Natural killer cell (primary cell): ENCODE measurements at regions not wholly inside any gene's neighbourhood (a gene's known extent, or its start where the extent isn't known, plus 50 kb on each side); places are given as distances from the start of the nearest gene placed in this dataset.

Experiments
- ATAC-seq, 3 donors: fragments of 150-1000 bp in 2 of 3; fragments of 200-7000 bp in 1 of 3; cut with Tn5 transposase; 1 replicate in 1 of 3; 2 replicates in 2 of 3; pipeline ENCODE4 v1.10.0; 2021; ENCODE audit warnings: mild to moderate bottlenecking in 2 of 3, moderate library complexity in 2 of 3
- DNase-seq, 2 donors: peaks; one replicate each; pipeline versions ENCODE4 v3.0.0 to v3.0.0-alpha.2; 2013 to 2021; ENCODE audit warnings: mixed read lengths in 1 of 2
- H3K27ac ChIP-seq: one replicate; pipeline ENCODE4 v1.5.1; 2013; ENCODE audit warnings: mild to moderate bottlenecking, low read length
- H3K27me3 ChIP-seq: one replicate; pipeline ENCODE4 v1.6.1; 2013; ENCODE audit warnings: low read length; ENCODE audit not compliant: control insufficient read depth, insufficient read depth
- H3K36me3 ChIP-seq: one replicate; pipeline ENCODE4 v1.6.1; 2013; ENCODE audit warnings: low read length; ENCODE audit not compliant: control insufficient read depth, insufficient read depth
- H3K4me1 ChIP-seq: one replicate; pipeline ENCODE4 v1.6.1; 2013; ENCODE audit warnings: low read length; ENCODE audit not compliant: control insufficient read depth, insufficient read depth
- H3K4me3 ChIP-seq: one replicate; pipeline ENCODE4 v1.5.1; 2013; ENCODE audit warnings: low read length
- H3K9me3 ChIP-seq: one replicate; pipeline ENCODE4 v1.6.1; 2013; ENCODE audit warnings: low read length; ENCODE audit not compliant: control insufficient read depth, insufficient read depth
- H3K27ac Mint-ChIP-seq, 2 donors: one replicate each; pipeline ENCODE4 v1.8.0; 2022; ENCODE audit warnings: mild to moderate bottlenecking in 2 of 2, mixed read lengths in 2 of 2, moderate library complexity in 1 of 2
- H3K27me3 Mint-ChIP-seq, 2 donors: one replicate each; pipeline ENCODE4 v1.8.0; 2022; ENCODE audit warnings: low read depth in 2 of 2, mixed read lengths in 2 of 2
- H3K36me3 Mint-ChIP-seq: one replicate; pipeline ENCODE4 v1.8.0; 2022; ENCODE audit warnings: mixed read lengths
- H3K4me1 Mint-ChIP-seq, 2 donors: one replicate each; pipeline ENCODE4 v1.8.0; 2022; ENCODE audit warnings: mixed read lengths in 2 of 2
- H3K4me3 Mint-ChIP-seq: one replicate; pipeline ENCODE4 v1.8.0; 2022; ENCODE audit warnings: mild to moderate bottlenecking, moderate library complexity, mixed read lengths
- H3K9me3 Mint-ChIP-seq, 2 donors: one replicate each; pipeline ENCODE4 v1.8.0; 2022; ENCODE audit warnings: mixed read lengths in 2 of 2
- WGBS: methylation state at CpG from one replicate; pipeline ENCODE4 v1.1.7; 2013; ENCODE audit warnings: missing lambda C conversion rate; ENCODE audit not compliant: insufficient coverage; 5-methylcytosine and 5-hydroxymethylcytosine counted together
- intact Hi-C: fragments of 100-400 bp; cut with micrococcal nuclease; formaldehyde crosslinking; loops from one replicate; pipeline ENCODE4 v1.14.2; 2022
- TF ChIP-seq, protein P1 (sequence below): fragments of 200-600 bp; IDR thresholded peaks from one replicate; pipeline ENCODE4 v1.8.0; 2022; ENCODE audit warnings: antibody characterized with exemption

DNA sequence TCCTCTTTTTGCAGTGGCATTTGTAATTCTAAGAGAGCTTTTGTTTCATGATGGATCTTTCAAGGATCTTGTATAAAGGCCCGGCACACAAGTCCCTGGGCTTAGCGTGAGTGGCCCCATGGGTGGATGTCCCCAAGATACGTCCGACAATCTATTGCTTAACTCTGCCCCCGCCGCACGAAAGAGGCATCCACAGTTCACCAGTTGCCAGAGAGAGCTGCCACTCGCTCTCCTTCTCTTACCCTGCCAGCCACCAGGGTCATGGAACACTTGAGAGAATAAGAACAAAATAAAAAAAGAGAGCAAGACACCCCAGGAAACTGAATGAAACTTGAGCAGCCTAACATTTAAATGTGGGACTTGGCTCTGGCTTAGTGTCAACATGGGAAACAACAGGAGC, 92.3 kb downstream of the CTAGE1 start:
- DNase-seq (no peak), ATAC-seq (no peak)
- TF ChIP-seq, protein P1, sequence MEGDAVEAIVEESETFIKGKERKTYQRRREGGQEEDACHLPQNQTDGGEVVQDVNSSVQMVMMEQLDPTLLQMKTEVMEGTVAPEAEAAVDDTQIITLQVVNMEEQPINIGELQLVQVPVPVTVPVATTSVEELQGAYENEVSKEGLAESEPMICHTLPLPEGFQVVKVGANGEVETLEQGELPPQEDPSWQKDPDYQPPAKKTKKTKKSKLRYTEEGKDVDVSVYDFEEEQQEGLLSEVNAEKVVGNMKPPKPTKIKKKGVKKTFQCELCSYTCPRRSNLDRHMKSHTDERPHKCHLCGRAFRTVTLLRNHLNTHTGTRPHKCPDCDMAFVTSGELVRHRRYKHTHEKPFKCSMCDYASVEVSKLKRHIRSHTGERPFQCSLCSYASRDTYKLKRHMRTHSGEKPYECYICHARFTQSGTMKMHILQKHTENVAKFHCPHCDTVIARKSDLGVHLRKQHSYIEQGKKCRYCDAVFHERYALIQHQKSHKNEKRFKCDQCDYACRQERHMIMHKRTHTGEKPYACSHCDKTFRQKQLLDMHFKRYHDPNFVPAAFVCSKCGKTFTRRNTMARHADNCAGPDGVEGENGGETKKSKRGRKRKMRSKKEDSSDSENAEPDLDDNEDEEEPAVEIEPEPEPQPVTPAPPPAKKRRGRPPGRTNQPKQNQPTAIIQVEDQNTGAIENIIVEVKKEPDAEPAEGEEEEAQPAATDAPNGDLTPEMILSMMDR, result no peak
- H3K27ac ChIP-seq, result no peak overlapping the region
- H3K4me1 ChIP-seq, result peaks cover 16% of the 10 kb centered on the region
- no peaks in the 10 kb centered on the region for H3K36me3 ChIP-seq
- peak overlapping the region in 1 of 2 donors; percentile 94 for H3K27ac Mint-ChIP-seq
- H3K4me3 Mint-ChIP-seq, result no peak overlapping the region
- intact Hi-C loops, result no loop called here
- H3K27me3 ChIP-seq, result no peaks in the 10 kb centered on the region
- H3K4me3 ChIP-seq, result no peak overlapping the region
- peaks cover 0 to 2% of the 10 kb centered on the region in 2 donors for H3K9me3 Mint-ChIP-seq
- 98% methylated on average over 8 of the region's 8 CpGs for WGBS
- no peaks in the 10 kb centered on the region for H3K9me3 ChIP-seq
- no peaks in the 10 kb centered on the region for H3K36me3 Mint-ChIP-seq
- H3K4me1 Mint-ChIP-seq, result peaks cover 5 to 28% of the 10 kb centered on the region in 2 donors
- H3K27me3 Mint-ChIP-seq, result no peaks in the 10 kb centered on the region

DNA sequence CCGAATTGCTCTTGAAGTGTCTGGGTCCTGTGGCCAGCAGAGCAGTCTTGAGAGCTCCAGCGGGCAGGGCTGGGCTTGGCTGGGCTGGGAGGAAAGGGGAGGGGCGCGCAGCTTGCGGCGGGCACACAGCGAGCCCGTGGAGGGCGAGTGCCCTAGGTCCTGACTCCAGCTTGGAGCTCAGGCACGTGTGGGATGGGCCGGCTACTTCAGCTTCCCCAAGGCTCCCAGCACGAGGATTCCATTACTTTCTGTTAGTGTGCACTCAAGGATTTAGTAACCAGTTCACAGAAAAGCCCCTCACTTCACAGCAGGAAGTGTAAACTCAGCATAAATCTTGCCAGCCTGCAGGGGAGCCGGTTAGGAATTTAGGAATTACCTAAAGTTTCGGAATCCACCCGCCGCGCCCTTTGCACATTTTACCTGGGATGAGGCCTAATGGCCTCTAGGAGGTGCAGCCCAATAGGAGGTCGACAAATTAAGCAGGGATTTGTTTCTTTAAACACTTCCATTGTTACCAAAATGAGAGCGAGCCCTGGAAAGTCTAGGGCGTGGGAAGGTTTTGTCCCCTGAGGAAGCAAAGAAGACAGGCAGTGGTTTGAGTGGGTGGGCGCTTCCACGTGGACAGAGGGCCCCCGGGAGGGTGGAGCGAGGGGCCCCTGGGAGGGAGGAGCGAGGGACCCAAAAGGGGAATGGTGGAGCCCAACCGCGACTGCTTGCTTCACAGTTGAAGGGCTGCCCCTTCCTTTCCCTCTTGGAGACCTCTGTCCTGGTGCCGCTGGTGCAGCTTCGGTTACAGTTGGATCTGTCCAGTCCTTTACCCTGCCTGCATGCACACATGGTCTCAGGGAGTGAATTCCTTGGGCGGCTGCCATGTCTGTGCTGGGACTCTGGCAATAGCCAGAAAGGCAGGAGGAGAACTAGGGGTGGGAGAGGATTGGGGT, 93.3 kb downstream of the CTAGE1 start:
- peaks cover 16% of the 10 kb centered on the region for H3K4me1 ChIP-seq
- Mint-ChIP-seq H3K9me3 (peaks cover 0 to 2% of the 10 kb centered on the region in 2 donors), H3K27ac (peak overlapping the region in 1 of 2 donors; percentile 94), H3K4me1 (peaks cover 5 to 28% of the 10 kb centered on the region in 2 donors), H3K36me3 (no peaks in the 10 kb centered on the region), H3K4me3 (peak overlapping the region; percentile 35), H3K27me3 (no peaks in the 10 kb centered on the region)
- H3K27ac ChIP-seq, result peak overlapping the region; percentile 37
- DNase-seq (peak in 1 of 2 donors; percentile 25), ATAC-seq (peak; percentile 43 to 76 (median 73))
- 8% methylated on average over 30 of the region's 30 CpGs for WGBS
- no peaks in the 10 kb centered on the region for H3K36me3 ChIP-seq
- H3K27me3 ChIP-seq, result no peaks in the 10 kb centered on the region
- H3K9me3 ChIP-seq, result no peaks in the 10 kb centered on the region
- intact Hi-C loops, result no loop called here
- H3K4me3 ChIP-seq, result peak overlapping the region; percentile 39
- TF ChIP-seq, protein P1, result no peak

GRCh38 chr18:22322243-22322691, 95.4 kb downstream of the CTAGE1 start:
- Mint-ChIP-seq H3K4me3 (no peak overlapping the region), H3K36me3 (no peaks in the 10 kb centered on the region), H3K27ac (no peak overlapping the region), H3K27me3 (peaks cover 0 to 7% of the 10 kb centered on the region in 2 donors), H3K4me1 (peaks cover 5 to 35% of the 10 kb centered on the region in 2 donors), H3K9me3 (no peaks in the 10 kb centered on the region)
- TF ChIP-seq, protein P1, result no peak
- H3K4me1 ChIP-seq, result peaks cover 16% of the 10 kb centered on the region
- 95% methylated on average over 7 of the region's 7 CpGs for WGBS
- no peaks in the 10 kb centered on the region for H3K27me3 ChIP-seq
- no peak overlapping the region for H3K27ac ChIP-seq
- H3K9me3 ChIP-seq, result no peaks in the 10 kb centered on the region
- intact Hi-C loops, result no loop called here
- no peak overlapping the region for H3K4me3 ChIP-seq
- ATAC-seq (no peak), DNase-seq (no peak)
- H3K36me3 ChIP-seq, result no peaks in the 10 kb centered on the region
